Endothelial cell of umbilical vein (primary cell): ENCODE measurements at regions not wholly inside any gene's neighbourhood (a gene's known extent, or its start where the extent isn't known, plus 50 kb on each side); places are given as distances from the start of the nearest gene placed in this dataset.

ENCODE experiments used
- BruUV-seq: library from RNA; stranded (reverse); fragments of 400-500 nt; replicated peaks from 2 replicates; lab custom pipeline; 2021; lab: Mats Ljungman, UMichigan
- CTCF ChIA-PET: fragments of 300-600, 350-600 bp; sonication (Branson Sonifier 250); formaldehyde crosslinking; loops from one replicate; lab custom pipeline; 2021; ENCODE audit warnings: antibody characterized with exemption, inconsistent platforms; lab: Charles Lee
- POLR2A ChIA-PET: fragments of 300-600, 350-600 bp; sonication (Branson Sonifier 250); formaldehyde crosslinking; loops from one replicate; lab custom pipeline; 2021; ENCODE audit warnings: antibody characterized with exemption, inconsistent platforms; lab: Charles Lee
- DNase-seq: peaks from one replicate; pipeline ENCODE4 v3.0.0-alpha.2; 2011; ENCODE audit warnings: low read depth, low spot score
- FAIRE-seq: peaks from 2 replicates; lab custom pipeline; 2011; peaks lifted over from hg19 to GRCh38; lab: Jason Lieb, UNC
- H2AFZ ChIP-seq: 2 replicates; pipeline ENCODE4 v1.6.0; 2012; ENCODE audit warnings: low read depth, low read length, control low read depth, inconsistent platforms
- H3K27ac ChIP-seq: 2 replicates; pipeline ENCODE4 v1.5.1; 2011; ENCODE audit warnings: low read depth, mild to moderate bottlenecking, control low read depth, low read length, moderate library complexity; ENCODE audit not compliant: insufficient read depth
- H3K27me3 ChIP-seq, 2 experiments: 2 replicates each; pipeline versions ENCODE4 v1.6.0 to v1.6.1; 2011; ENCODE audit warnings: low read length in 2 of 2, mixed read lengths in 1 of 2; ENCODE audit not compliant: control insufficient read depth in 2 of 2, insufficient read depth in 2 of 2
- H3K36me3 ChIP-seq, 2 experiments: 2 replicates in 1 of 2; 3 replicates in 1 of 2; pipeline ENCODE4 v1.5.1; 2011; ENCODE audit warnings: low read length in 2 of 2, mild to moderate bottlenecking in 1 of 2, moderate library complexity in 1 of 2; ENCODE audit not compliant: control insufficient read depth in 2 of 2, insufficient read depth in 2 of 2; ENCODE audit errors: extremely low read depth in 1 of 2
- H3K4me1 ChIP-seq: 3 replicates; pipeline ENCODE4 v1.5.1; 2011; ENCODE audit warnings: mild to moderate bottlenecking, low read length; ENCODE audit not compliant: control insufficient read depth, insufficient read depth; ENCODE audit errors: extremely low read depth
- H3K4me2 ChIP-seq: 2 replicates; pipeline ENCODE4 v1.6.1; 2011; ENCODE audit warnings: low read length, control low read depth, mixed read lengths; ENCODE audit not compliant: insufficient read depth
- H3K4me3 ChIP-seq, 3 experiments: fragments of 200-600 bp in 1 of 3; sonication (generic), shearing (Covaris generic) in 1 of 3; replicated peaks in 1 of 3; 2 replicates each; pipeline ENCODE4 v1.5.1; 2011 to 2016; ENCODE audit warnings: control low read depth in 3 of 3, low read length in 3 of 3, mild to moderate bottlenecking in 2 of 3, inconsistent platforms in 1 of 3, low read depth in 1 of 3, moderate library complexity in 1 of 3; ENCODE audit not compliant: insufficient read depth in 1 of 3
- H3K79me2 ChIP-seq: 2 replicates; pipeline ENCODE4 v1.6.0; 2012; ENCODE audit warnings: low read length, inconsistent platforms; ENCODE audit not compliant: control insufficient read depth, insufficient read depth
- H3K9ac ChIP-seq: replicated peaks from 2 replicates; pipeline ENCODE3; 2011; ENCODE audit warnings: low read length, control low read depth; ENCODE audit not compliant: insufficient read depth; ENCODE audit errors: extremely low read depth
- H3K9me1 ChIP-seq: replicated peaks from 3 replicates; pipeline ENCODE4 v1.6.0; 2011; ENCODE audit warnings: mild to moderate bottlenecking, low read length; ENCODE audit not compliant: control insufficient read depth, insufficient read depth; ENCODE audit errors: extremely low read depth
- H3K9me3 ChIP-seq: replicated peaks from 2 replicates; pipeline ENCODE4 v1.5.1; 2012; ENCODE audit warnings: low read length, inconsistent platforms; ENCODE audit not compliant: control insufficient read depth, insufficient read depth
- H4K20me1 ChIP-seq: replicated peaks from 2 replicates; pipeline ENCODE3; 2011; ENCODE audit warnings: mild to moderate bottlenecking, low read length; ENCODE audit not compliant: control insufficient read depth, insufficient read depth; ENCODE audit errors: extremely low read depth
- EZH2 ChIP-seq: IDR thresholded peaks from 2 replicates; pipeline ENCODE4 v1.6.1; 2012; ENCODE audit warnings: borderline replicate concordance, low read depth, mild to moderate bottlenecking, moderate library complexity, low read length, inconsistent platforms; ENCODE audit not compliant: severe bottlenecking
- FOS ChIP-seq: IDR thresholded peaks from 2 replicates; pipeline ENCODE4 v1.6.1; 2011; ENCODE audit warnings: mild to moderate bottlenecking, low read length, moderate library complexity, borderline replicate concordance; ENCODE audit not compliant: insufficient read depth
- GATA2 ChIP-seq: IDR thresholded peaks from 2 replicates; pipeline ENCODE4 v1.7.0; 2011; ENCODE audit warnings: low read depth, mild to moderate bottlenecking, moderate library complexity, mixed read lengths, low read length; ENCODE audit not compliant: insufficient read length, insufficient read depth
- MYC ChIP-seq: IDR thresholded peaks from one replicate; pipeline ENCODE4 v1.6.1; 2011; ENCODE audit warnings: mild to moderate bottlenecking, low read depth, low read length
- POLR2A ChIP-seq: IDR thresholded peaks from 2 replicates; pipeline ENCODE4 v1.6.1; 2012; ENCODE audit warnings: low read depth, mild to moderate bottlenecking, control low read depth, low read length
- POLR2AphosphoS5 ChIP-seq: IDR thresholded peaks from 2 replicates; pipeline ENCODE4 v1.6.1; 2012; ENCODE audit warnings: low read depth, mild to moderate bottlenecking, control low read depth, low read length, moderate library complexity; ENCODE audit not compliant: insufficient read depth
- dilution Hi-C: fragments of 300-500 bp; cut with MboI; formaldehyde crosslinking; loops from one replicate; pipeline ENCODE4 v1.15.0; 2019; ENCODE audit warnings: low sequenced_read_pairs; ENCODE audit not compliant: extremely low pct_ligation_motif_present
- intact Hi-C: fragments of 100-400 bp; cut with micrococcal nuclease; formaldehyde crosslinking; loops from one replicate; pipeline ENCODE4 v1.10.0; 2022
- TF ChIP-seq, protein P1 (sequence below), 2 donors: IDR thresholded peaks; 1 replicate in 1 of 2; 2 replicates in 1 of 2; pipeline ENCODE4 v1.5.1; 2011; ENCODE audit warnings: low read length in 2 of 2, mild to moderate bottlenecking in 2 of 2, moderate library complexity in 2 of 2, control low read depth in 1 of 2, inconsistent platforms in 1 of 2, low read depth in 1 of 2; ENCODE audit not compliant: insufficient read depth in 1 of 2; ENCODE audit errors: extremely low read depth in 1 of 2

DNA sequence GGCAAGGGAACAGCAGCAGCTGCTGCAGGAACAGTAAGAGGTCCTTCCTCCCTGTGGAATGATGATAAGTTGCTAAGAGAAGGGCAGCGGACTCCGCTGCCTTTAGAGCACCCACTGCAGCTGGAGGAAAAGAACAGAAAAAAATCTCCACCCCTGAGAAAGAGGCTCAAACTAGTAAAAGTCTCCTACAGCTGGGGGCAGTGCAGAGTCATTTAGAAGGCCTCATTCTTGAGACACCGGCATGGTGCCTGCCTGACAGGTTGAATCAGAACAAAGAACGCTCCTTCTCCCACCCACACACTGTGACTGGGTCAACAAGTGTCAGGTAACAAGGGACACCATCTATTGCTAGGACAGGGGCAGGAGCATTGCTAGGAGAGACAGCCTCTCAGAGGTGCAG is 188.4 kb downstream of the ABHD5 start:
- intact Hi-C loops (no loop called here), dilution Hi-C loops (no loop called here)
- no peaks in the 10 kb centered on the region for H3K36me3 ChIP-seq
- no peak overlapping the region for H3K9ac ChIP-seq
- TF ChIP-seq POLR2AphosphoS5: no peak
- no peak for TF ChIP-seq FOS
- no peak for TF ChIP-seq MYC
- TF ChIP-seq EZH2: no peak
- TF ChIP-seq POLR2A: no peak
- TF ChIP-seq, protein P1, sequence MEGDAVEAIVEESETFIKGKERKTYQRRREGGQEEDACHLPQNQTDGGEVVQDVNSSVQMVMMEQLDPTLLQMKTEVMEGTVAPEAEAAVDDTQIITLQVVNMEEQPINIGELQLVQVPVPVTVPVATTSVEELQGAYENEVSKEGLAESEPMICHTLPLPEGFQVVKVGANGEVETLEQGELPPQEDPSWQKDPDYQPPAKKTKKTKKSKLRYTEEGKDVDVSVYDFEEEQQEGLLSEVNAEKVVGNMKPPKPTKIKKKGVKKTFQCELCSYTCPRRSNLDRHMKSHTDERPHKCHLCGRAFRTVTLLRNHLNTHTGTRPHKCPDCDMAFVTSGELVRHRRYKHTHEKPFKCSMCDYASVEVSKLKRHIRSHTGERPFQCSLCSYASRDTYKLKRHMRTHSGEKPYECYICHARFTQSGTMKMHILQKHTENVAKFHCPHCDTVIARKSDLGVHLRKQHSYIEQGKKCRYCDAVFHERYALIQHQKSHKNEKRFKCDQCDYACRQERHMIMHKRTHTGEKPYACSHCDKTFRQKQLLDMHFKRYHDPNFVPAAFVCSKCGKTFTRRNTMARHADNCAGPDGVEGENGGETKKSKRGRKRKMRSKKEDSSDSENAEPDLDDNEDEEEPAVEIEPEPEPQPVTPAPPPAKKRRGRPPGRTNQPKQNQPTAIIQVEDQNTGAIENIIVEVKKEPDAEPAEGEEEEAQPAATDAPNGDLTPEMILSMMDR (IDR thresholded peaks at IDR 0.05; ENCODE audit: extremely low read depth in 1 of 2, insufficient read depth in 1 of 2, low read depth in 1 of 2, low read length in 2 of 2): peak in 1 of 2 donors; percentile 21
- TF ChIP-seq GATA2: no peak
- H3K9me1 ChIP-seq: no peaks in the 10 kb centered on the region
- BruUV-seq: no TSS peak
- H3K4me3 ChIP-seq: no peak overlapping the region
- H2AFZ ChIP-seq: no peak overlapping the region
- H3K4me1 ChIP-seq: peaks cover 2% of the 10 kb centered on the region
- H3K27me3 ChIP-seq: peaks cover 2 to 3% of the 10 kb centered on the region in 2 experiments
- ChIA-PET CTCF (interaction anchor here (1.3 to 2.1 kb wide), 4 partner anchors 9 to 235 kb away, joined by 4 to 7 read pairs (median 6); no protein-coding TSS in a partner anchor), POLR2A (no interaction called here)
- H3K4me2 ChIP-seq: no peak overlapping the region
- no peaks in the 10 kb centered on the region for H3K79me2 ChIP-seq
- H4K20me1 ChIP-seq: no peaks in the 10 kb centered on the region
- DNase-seq (no peak), FAIRE-seq (no peak)
- no peaks in the 10 kb centered on the region for H3K9me3 ChIP-seq
- no peak overlapping the region for H3K27ac ChIP-seq
